ENCODE measurements at regions not wholly inside any gene's neighbourhood (a gene's known extent, or its start where the extent isn't known, plus 50 kb on each side); places are given as distances from the start of the nearest gene placed in this dataset.

DNA sequence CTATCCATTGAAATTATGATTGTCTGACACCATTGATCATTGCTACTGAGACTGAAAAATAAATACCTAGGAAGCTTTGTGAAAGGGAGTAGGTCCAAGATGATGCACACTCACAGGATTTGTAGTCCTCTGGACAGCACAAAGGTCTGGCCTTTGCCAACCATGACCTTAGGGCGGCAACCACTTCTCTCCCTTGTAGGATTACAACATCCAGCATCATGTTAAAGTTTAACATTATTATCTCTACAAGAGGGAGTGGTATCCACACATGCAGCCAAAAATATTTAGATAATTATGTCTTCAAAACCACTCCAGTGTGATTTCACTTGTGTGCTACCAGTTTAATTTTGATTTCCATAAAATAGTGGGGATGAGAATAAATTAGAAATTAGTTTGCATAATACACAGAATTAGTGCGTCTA lies 51.1 kb upstream of the NHSL1 start:
- no peaks in the 10 kb centered on the region for H3K4me1 ChIP-seq (ENCODE audit: control insufficient read depth, insufficient read depth, low read length)
- no peak overlapping the region for H3K27ac ChIP-seq (ENCODE audit: low read length)
- H3K9me3 ChIP-seq (ENCODE audit: control insufficient read depth, low read length), result no peaks in the 10 kb centered on the region
- no peaks in the 10 kb centered on the region for H3K27me3 ChIP-seq (ENCODE audit: control insufficient read depth, insufficient read depth)
- H3K4me3 ChIP-seq (ENCODE audit: low read length), result no peak overlapping the region
- 40% methylated on average over 2 of the region's 2 CpGs for WGBS
- intact Hi-C loops (cut with DNase I), result no loop called here
- DNase-seq, result peak in 2 of 3 donors; percentile 51 to 63
- ATAC-seq, result peak; percentile 59 to 74

DNA sequence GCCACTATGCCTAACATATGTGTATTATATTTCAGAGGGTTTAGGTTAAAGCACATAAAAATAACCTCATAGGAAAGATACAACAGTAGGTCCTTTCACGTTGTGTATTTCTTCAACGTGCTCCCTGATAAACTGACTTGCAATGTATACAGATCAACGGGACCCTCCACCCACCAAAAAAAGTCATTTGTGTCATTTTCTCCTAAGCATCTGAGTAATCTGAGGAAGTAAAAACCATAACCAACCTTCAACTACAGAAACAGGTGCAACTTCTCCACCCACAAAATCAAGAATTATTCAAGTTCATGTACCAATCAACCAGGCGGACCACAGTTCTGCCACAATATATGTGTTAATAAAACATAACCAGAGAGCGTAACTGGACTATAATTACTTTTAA lies 54.9 kb upstream of the NHSL1 start:
- Histone ChIP-seq H3K27ac (ENCODE audit: low read length) (no peak overlapping the region), H3K4me1 (ENCODE audit: control insufficient read depth, insufficient read depth, low read length) (no peaks in the 10 kb centered on the region), H3K9me3 (ENCODE audit: control insufficient read depth, low read length) (no peaks in the 10 kb centered on the region), H3K4me3 (ENCODE audit: low read length) (no peak overlapping the region), H3K27me3 (ENCODE audit: control insufficient read depth, insufficient read depth) (no peaks in the 10 kb centered on the region)
- intact Hi-C loops (cut with DNase I), result no loop called here
- DNase-seq (no peak), ATAC-seq (no peak)
- 77% methylated on average over 5 of the region's 5 CpGs for WGBS

DNA sequence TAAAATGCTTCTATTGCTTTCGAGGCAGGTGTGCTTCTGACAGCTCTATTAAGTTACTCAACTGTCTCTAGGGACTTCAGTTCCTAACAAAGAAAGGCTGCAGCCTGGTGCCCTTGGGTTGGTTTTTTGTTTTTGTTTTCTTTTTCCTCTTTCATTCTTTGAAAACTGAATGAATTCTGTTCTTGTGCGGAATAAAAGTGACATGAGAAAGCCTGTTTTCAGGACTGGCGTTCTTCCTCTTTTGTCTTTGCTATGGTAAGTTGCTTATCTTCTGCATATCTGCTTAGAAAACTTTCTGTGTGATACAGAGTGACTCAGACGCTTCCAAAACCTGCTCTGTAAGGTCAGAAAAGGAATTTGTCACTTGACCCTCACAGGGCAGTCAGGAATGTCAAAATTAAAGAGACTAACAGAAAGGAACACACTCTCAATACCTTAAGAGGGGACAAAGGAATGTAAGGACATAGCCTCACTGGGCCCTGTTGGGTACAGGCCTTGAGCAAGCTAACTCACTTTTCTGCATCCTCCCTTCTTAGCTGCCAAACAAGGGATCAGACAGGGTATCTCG lies 56.2 kb upstream of the NHSL1 start:
- Histone ChIP-seq H3K4me1 (ENCODE audit: control insufficient read depth, insufficient read depth, low read length) (no peaks in the 10 kb centered on the region), H3K27ac (ENCODE audit: low read length) (no peak overlapping the region), H3K27me3 (ENCODE audit: control insufficient read depth, insufficient read depth) (no peaks in the 10 kb centered on the region), H3K4me3 (ENCODE audit: low read length) (no peak overlapping the region), H3K9me3 (ENCODE audit: control insufficient read depth, low read length) (no peaks in the 10 kb centered on the region)
- 48% methylated on average over 5 of the region's 5 CpGs for WGBS
- ATAC-seq (peak in 1 of 2 donors; percentile 64), DNase-seq (no peak)
- intact Hi-C loops (cut with DNase I), result no loop called here

DNA sequence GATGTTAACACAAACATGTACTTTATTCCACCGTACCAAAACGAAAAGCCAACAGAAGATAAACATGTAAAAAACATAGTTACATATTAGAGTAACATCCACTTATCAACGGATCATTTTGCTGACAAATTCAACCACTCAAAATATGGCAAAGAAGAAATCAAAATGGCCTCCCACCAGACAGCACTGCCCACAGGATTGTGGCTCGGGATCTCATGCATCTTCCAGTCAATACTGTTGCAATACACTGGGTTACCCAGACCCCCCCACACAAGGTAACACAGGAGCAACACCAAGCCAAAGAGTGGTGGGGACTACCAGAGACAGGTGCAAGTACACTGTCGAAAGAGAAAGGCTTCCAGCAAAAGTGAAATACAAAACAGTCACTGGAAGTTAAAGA lies 57.9 kb upstream of the NHSL1 start:
- Histone ChIP-seq H3K9me3 (ENCODE audit: control insufficient read depth, low read length) (no peaks in the 10 kb centered on the region), H3K4me3 (ENCODE audit: low read length) (no peak overlapping the region), H3K27me3 (ENCODE audit: control insufficient read depth, insufficient read depth) (no peaks in the 10 kb centered on the region), H3K27ac (ENCODE audit: low read length) (no peak overlapping the region), H3K4me1 (ENCODE audit: control insufficient read depth, insufficient read depth, low read length) (no peaks in the 10 kb centered on the region)
- DNase-seq (no peak), ATAC-seq (no peak)
- 95% methylated on average over 5 of the region's 5 CpGs for WGBS
- intact Hi-C loops (cut with DNase I), result no loop called here

DNA sequence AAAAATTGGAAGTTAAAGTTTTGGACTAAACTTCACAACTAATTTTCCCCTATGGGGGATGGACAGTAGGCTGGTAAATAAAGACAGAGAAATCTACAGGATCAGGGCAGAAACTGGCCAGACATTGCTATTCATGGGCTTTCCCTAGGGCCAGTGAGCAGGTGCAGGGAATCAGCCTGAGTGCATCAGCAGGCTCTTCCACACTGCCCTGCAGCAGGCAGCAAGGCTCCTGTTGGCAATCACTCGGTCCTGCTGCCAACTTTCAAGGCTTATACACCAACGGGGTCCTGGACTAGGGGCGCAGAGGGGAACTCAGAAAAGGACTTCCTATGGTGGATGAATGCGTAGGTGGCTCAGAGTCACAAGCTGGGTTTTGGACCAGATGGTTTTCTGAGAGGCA lies 59.8 kb upstream of the NHSL1 start:
- ATAC-seq (no peak), DNase-seq (no peak)
- WGBS, result 89% methylated on average over 4 of the region's 4 CpGs
- H3K4me3 ChIP-seq (ENCODE audit: low read length), result no peak overlapping the region
- intact Hi-C loops (cut with DNase I), result no loop called here
- no peaks in the 10 kb centered on the region for H3K4me1 ChIP-seq (ENCODE audit: control insufficient read depth, insufficient read depth, low read length)
- H3K27ac ChIP-seq (ENCODE audit: low read length), result no peak overlapping the region
- no peaks in the 10 kb centered on the region for H3K9me3 ChIP-seq (ENCODE audit: control insufficient read depth, low read length)
- no peaks in the 10 kb centered on the region for H3K27me3 ChIP-seq (ENCODE audit: control insufficient read depth, insufficient read depth)

DNA sequence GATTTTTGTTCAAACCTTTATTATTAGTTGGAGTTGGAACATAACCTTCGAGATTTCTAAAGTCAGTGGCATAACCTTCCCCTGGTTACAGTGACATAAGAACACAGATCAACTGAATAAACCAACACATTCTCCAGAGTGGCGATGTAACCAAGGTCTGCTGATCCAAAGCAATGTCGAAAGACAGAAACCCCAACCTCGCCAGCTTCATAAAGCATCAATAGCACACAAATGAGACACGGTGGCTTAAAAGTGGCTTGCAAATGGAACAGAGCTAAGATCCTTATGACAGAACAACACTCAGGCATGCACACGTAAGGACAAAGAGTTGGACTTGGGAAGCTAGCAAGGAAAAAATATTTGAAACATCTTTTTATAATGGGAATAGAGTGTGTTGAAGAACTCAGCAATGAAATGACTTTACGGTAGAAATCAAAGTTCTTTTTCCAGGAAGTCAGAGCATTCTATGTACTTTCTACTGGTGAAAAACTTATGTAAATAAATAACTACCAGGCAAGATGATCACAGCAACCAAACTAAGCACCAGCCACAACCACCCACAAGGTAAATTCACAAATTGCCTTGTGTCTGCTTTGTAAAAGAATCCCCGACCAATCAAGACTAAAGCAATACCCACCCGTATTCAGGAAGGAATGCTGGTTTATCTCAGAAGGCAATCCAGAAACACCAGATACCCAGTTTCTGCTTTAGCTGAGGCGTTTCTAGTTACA lies 61.0 kb upstream of the NHSL1 start:
- Histone ChIP-seq H3K4me3 (ENCODE audit: low read length) (no peak overlapping the region), H3K27me3 (ENCODE audit: control insufficient read depth, insufficient read depth) (no peaks in the 10 kb centered on the region), H3K9me3 (ENCODE audit: control insufficient read depth, low read length) (no peaks in the 10 kb centered on the region), H3K4me1 (ENCODE audit: control insufficient read depth, insufficient read depth, low read length) (no peaks in the 10 kb centered on the region), H3K27ac (ENCODE audit: low read length) (no peak overlapping the region)
- DNase-seq (no peak), ATAC-seq (no peak)
- 79% methylated on average over 10 of the region's 10 CpGs for WGBS
- intact Hi-C loops (cut with DNase I), result no loop called here

DNA sequence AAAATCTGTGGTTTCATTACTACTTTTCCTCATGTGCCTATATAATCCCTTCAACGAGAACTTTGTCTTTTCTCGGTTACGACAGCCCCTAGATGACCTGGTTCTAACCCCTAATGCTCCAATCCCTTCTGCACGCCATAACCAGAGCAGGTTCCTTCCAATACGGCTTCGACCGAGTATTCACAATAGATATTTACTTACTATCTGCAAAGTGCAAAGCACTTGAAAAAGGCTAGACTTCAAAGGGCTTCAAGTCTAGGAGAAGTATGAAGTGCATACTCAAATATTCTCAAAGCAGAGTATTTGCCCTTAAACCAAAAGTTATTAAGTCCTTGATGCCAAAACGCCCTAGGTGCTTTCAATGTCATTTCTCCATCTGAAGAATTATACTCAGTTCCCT lies 63.4 kb upstream of the NHSL1 start:
- H3K9me3 ChIP-seq (ENCODE audit: control insufficient read depth, low read length), result no peaks in the 10 kb centered on the region
- intact Hi-C loops (cut with DNase I), result no loop called here
- WGBS, result 96% methylated on average over 8 of the region's 8 CpGs
- no peaks in the 10 kb centered on the region for H3K4me1 ChIP-seq (ENCODE audit: control insufficient read depth, insufficient read depth, low read length)
- ATAC-seq (no peak), DNase-seq (no peak)
- H3K27ac ChIP-seq (ENCODE audit: low read length), result no peak overlapping the region
- no peaks in the 10 kb centered on the region for H3K27me3 ChIP-seq (ENCODE audit: control insufficient read depth, insufficient read depth)
- no peak overlapping the region for H3K4me3 ChIP-seq (ENCODE audit: low read length)

DNA sequence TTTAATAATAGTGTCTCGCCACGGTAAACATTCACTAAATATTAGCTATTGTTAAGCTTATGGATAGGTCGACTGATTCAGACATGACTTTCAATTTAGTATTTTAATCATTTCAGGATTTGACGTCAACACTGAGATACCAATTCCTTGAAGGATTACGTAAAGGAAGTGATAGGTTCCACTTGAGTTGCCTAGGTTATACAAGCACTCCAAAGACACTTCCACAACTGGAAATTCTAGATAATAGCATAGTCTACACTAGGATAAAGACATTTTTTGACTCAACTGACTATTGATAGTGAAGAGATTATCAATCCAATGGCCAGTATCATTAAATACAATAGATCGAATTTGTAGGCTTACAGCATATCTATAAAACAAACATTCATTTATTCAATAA lies 63.9 kb upstream of the NHSL1 start:
- peak in 1 of 2 donors; percentile 70 for ATAC-seq
- no peaks in the 10 kb centered on the region for H3K27me3 ChIP-seq (ENCODE audit: control insufficient read depth, insufficient read depth)
- H3K4me3 ChIP-seq (ENCODE audit: low read length), result no peak overlapping the region
- intact Hi-C loops (cut with DNase I), result no loop called here
- H3K27ac ChIP-seq (ENCODE audit: low read length), result no peak overlapping the region
- WGBS, result 82% methylated on average over 6 of the region's 6 CpGs
- no peak for DNase-seq
- H3K9me3 ChIP-seq (ENCODE audit: control insufficient read depth, low read length), result no peaks in the 10 kb centered on the region
- H3K4me1 ChIP-seq (ENCODE audit: control insufficient read depth, insufficient read depth, low read length), result no peaks in the 10 kb centered on the region

DNA sequence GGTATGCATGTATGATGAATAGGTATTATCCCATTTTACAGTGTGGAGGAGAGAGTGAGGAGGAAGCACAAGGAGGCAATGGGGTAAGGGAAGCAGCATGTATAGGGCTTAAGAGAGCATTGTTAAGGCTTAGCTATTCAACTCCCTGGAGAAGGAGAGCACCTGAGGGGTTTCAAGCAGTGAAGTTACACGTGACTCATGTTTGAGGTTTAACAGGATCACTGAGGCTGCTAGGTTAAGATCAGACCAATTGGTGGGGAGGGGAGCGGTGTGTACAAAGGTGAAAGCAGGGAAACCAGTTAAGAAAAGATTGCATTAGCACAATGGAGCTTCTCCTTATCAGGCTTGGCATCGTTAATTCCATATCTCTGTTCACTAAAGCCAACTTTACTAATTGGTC lies 64.4 kb upstream of the NHSL1 start:
- Histone ChIP-seq H3K27me3 (ENCODE audit: control insufficient read depth, insufficient read depth) (no peaks in the 10 kb centered on the region), H3K4me3 (ENCODE audit: low read length) (no peak overlapping the region), H3K9me3 (ENCODE audit: control insufficient read depth, low read length) (no peaks in the 10 kb centered on the region), H3K27ac (ENCODE audit: low read length) (no peak overlapping the region), H3K4me1 (ENCODE audit: control insufficient read depth, insufficient read depth, low read length) (no peaks in the 10 kb centered on the region)
- 79% methylated on average over 3 of the region's 3 CpGs for WGBS
- no peak for ATAC-seq
- intact Hi-C loops (cut with DNase I), result no loop called here
- DNase-seq, result no peak

DNA sequence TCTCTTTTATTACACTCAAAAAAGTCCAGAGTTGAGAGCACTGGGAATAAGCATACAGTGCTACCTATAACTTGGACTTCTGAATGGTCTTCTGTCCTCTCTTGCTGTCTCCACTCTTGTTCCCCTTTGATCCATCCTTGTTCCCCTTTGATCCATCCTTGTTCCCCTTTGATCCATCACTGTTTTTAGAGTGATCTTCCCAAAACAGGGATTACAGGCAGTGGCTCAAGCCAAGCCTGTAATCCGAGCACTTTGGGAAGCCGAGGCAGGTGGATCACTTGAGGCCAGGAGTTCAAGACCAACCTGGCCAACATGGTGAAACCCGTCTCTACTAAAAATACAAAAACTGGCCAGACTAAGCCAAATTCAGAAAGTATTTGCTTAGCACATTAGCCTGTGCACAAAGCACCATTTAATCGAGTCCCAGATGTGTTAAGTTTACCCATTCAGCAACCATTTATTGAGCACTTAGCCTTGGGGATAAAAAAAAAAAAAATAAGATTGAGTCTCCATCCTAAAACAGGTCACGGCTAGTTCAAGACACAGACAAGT lies 65.0 kb upstream of the NHSL1 start:
- H3K27ac ChIP-seq (ENCODE audit: low read length), result no peak overlapping the region
- no peaks in the 10 kb centered on the region for H3K27me3 ChIP-seq (ENCODE audit: control insufficient read depth, insufficient read depth)
- no peaks in the 10 kb centered on the region for H3K9me3 ChIP-seq (ENCODE audit: control insufficient read depth, low read length)
- DNase-seq, result no peak
- WGBS, result 94% methylated on average over 5 of the region's 5 CpGs
- intact Hi-C loops (cut with DNase I), result no loop called here
- H3K4me3 ChIP-seq (ENCODE audit: low read length), result no peak overlapping the region
- H3K4me1 ChIP-seq (ENCODE audit: control insufficient read depth, insufficient read depth, low read length), result no peaks in the 10 kb centered on the region
- no peak for ATAC-seq

DNA sequence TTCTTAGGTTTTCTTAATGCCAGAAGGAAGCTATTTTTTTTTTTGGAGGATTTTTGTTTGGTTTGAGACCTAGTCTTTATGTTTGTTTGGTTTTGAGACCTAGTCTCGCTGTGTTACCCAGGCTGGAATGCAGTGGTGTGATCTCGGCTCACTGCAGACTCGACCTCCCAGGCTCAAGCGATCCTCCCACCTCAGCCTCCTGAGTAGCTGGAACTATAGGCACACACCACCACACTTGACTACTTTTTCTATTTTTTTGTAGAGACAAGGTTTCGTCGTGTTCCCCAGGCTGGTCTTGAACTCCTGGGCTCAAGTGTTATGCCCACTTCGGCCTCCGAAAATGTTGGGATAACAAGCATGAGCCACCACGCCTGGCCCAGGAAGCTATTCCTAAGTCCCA lies 67.8 kb upstream of the NHSL1 start:
- ATAC-seq, result no peak
- no peak overlapping the region for H3K27ac ChIP-seq (ENCODE audit: low read length)
- intact Hi-C loops (cut with DNase I), result no loop called here
- WGBS, result 96% methylated on average over 9 of the region's 9 CpGs
- H3K9me3 ChIP-seq (ENCODE audit: control insufficient read depth, low read length), result no peaks in the 10 kb centered on the region
- H3K27me3 ChIP-seq (ENCODE audit: control insufficient read depth, insufficient read depth), result no peaks in the 10 kb centered on the region
- no peak overlapping the region for H3K4me3 ChIP-seq (ENCODE audit: low read length)
- DNase-seq, result no peak
- peaks cover 2% of the 10 kb centered on the region for H3K4me1 ChIP-seq (ENCODE audit: control insufficient read depth, insufficient read depth, low read length)

All from right cardiac atrium (tissue), 5 donors.